ENCODE measurements at regions not wholly inside any gene's neighbourhood (a gene's known extent, or its start where the extent isn't known, plus 50 kb on each side); places are given as distances from the start of the nearest gene placed in this dataset.

DNA sequence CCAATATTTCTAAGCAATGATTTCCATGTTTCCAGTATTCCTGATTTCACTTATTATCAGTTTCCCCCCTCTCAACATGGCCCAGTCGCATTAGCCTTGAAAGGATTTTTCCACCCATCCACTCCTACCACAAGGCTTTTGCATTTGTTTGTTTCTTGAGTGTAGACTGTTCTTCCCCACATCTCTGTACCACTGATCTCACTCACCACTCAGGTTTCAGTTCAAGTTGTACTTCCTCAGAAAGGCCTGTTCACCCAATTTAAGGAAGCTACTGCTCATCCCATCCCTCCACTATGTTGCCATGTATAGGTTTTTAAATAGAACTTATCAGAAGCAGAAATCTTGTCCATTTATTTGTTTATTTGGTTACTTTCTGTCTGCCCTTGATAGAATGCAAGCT is 472.3 kb downstream of the FAM181B start:
- Histone ChIP-seq H3K4me2 (ENCODE audit: insufficient read depth in 1 of 2, low read depth in 2 of 2, low read length in 2 of 2) (no peak overlapping the region), H3K14ac (ENCODE audit: insufficient read length) (no peak overlapping the region), H4K8ac (ENCODE audit: extremely low read depth, insufficient read depth, low read length) (no peak overlapping the region), H3K18ac (ENCODE audit: extremely low read depth, low read length) (no peak overlapping the region), H2BK5ac (ENCODE audit: low read depth, low read length) (no peak overlapping the region), H4K20me1 (replicated peaks in 1 of 2; ENCODE audit: control insufficient read depth in 1 of 2, insufficient read depth in 2 of 2, low read length in 2 of 2) (no peaks in the 10 kb centered on the region), H2BK20ac (ENCODE audit: low read length) (no peak overlapping the region), H4K91ac (replicated peaks; ENCODE audit: insufficient read length, low read length) (no peak overlapping the region), H3K23ac (ENCODE audit: insufficient read length) (no peak overlapping the region), H3K23me2 (ENCODE audit: low read depth, low read length) (no peaks in the 10 kb centered on the region), H2BK120ac (replicated peaks; ENCODE audit: low read depth, low read length) (no peak overlapping the region), H3K4me1 (replicated peaks in 1 of 4; ENCODE audit: control insufficient read depth in 3 of 4, insufficient read depth in 4 of 4, low read length in 3 of 4) (no peaks in the 10 kb centered on the region), H3K36me3 (ENCODE audit: control insufficient read depth in 2 of 4, insufficient read depth in 4 of 4, low read length in 3 of 4) (no peaks in the 10 kb centered on the region), H2BK12ac (ENCODE audit: low read depth, low read length) (no peak overlapping the region), H4K5ac (ENCODE audit: insufficient read length, low read depth, low read length) (no peak overlapping the region), H3K27ac (ENCODE audit: low read depth, low read length) (no peak overlapping the region), H3K9me3 (ENCODE audit: insufficient read depth in 2 of 2, low read depth in 1 of 2, low read length in 1 of 2) (no peaks in the 10 kb centered on the region), H2AFZ (ENCODE audit: low read length) (no peak overlapping the region), H3K9ac (replicated peaks in 1 of 4; ENCODE audit: extremely low read depth in 1 of 4, low read depth in 3 of 4, low read length in 3 of 4) (no peak overlapping the region), H3K79me1 (ENCODE audit: low read depth, low read length) (no peaks in the 10 kb centered on the region), H3K4me3 (ENCODE audit: extremely low read depth in 1 of 4, insufficient read depth in 2 of 4, low read depth in 3 of 4, low read length in 4 of 4) (no peak overlapping the region), H3K79me2 (ENCODE audit: control insufficient read depth in 1 of 2, insufficient read depth in 2 of 2, low read length in 2 of 2) (no peaks in the 10 kb centered on the region), H3K4ac (replicated peaks; ENCODE audit: insufficient read length, low read depth, low read length) (no peak overlapping the region), H2AK5ac (ENCODE audit: low read depth, low read length) (no peak overlapping the region), H2BK15ac (ENCODE audit: low read length) (no peak overlapping the region), H3K27me3 (replicated peaks in 1 of 4; ENCODE audit: control insufficient read depth in 3 of 4, extremely low read depth in 1 of 4, insufficient read depth in 3 of 4, low read length in 3 of 4) (no peaks in the 10 kb centered on the region), H3K56ac (replicated peaks; ENCODE audit: insufficient read length, low read depth, low read length) (no peak overlapping the region)
- POLR2A ChIA-PET (ENCODE audit: partially characterized antibody) = no interaction called here
- TF ChIP-seq EZH2 (IDR thresholded peaks at IDR 0.05; ENCODE audit: low read depth, low read length, severe bottlenecking) (no peak), EGR1 (IDR thresholded peaks at IDR 0.05; ENCODE audit: borderline replicate concordance, low read depth, low read length) (no peak), POU5F1 (IDR thresholded peaks at IDR 0.05; ENCODE audit: low read depth, low read length) (no peak), TAF7 (optimal IDR thresholded peaks at IDR 0.05; ENCODE audit: borderline replicate concordance, low read depth, low read length) (no peak), RXRA (IDR thresholded peaks at IDR 0.05; ENCODE audit: insufficient read depth, low read depth, low read length) (no peak), CBX5 (IDR thresholded peaks at IDR 0.05; ENCODE audit: low read depth, low read length) (no peak), SIN3A (conservative IDR thresholded peaks at IDR 0.05 in 1 of 2, IDR thresholded peaks at IDR 0.05 in 1 of 2; ENCODE audit: low read depth in 1 of 2, low read length in 2 of 2) (no peak), CEBPB (IDR thresholded peaks at IDR 0.05; ENCODE audit: low read depth, low read length) (no peak), MAFK (IDR thresholded peaks at IDR 0.05; ENCODE audit: low read depth, low read length) (no peak), SAP30 (IDR thresholded peaks at IDR 0.05; ENCODE audit: insufficient read depth, insufficient replicate concordance, low read length) (no peak), HDAC2 (IDR thresholded peaks at IDR 0.05; ENCODE audit: borderline replicate concordance in 1 of 2, low read depth in 2 of 2, low read length in 2 of 2) (no peak), GTF2F1 (IDR thresholded peaks at IDR 0.05; ENCODE audit: borderline replicate concordance, low read depth, low read length) (no peak)
- no peak for DNase-seq (ENCODE audit: low read depth in 1 of 2, low spot score in 2 of 2)
- CTCF ChIA-PET (ENCODE audit: partially characterized antibody) = no interaction called here
- FAIRE-seq = no peak
- 83% methylated on average over 1 of the region's 1 CpG; no CpG with 5 or more reads in 1 of the 2 experiments for WGBS, 2 experiments (ENCODE audit: extremely low coverage in 1 of 2, insufficient coverage in 1 of 2, insufficient read length in 1 of 2, insufficient replicate concordance in 2 of 2, low coverage in 1 of 2, low lambda C conversion rate in 2 of 2, missing lambda C conversion rate in 1 of 2)

Data from H1 (cell line).